CD14-positive monocyte (primary cell): ENCODE measurements at regions not wholly inside any gene's neighbourhood (a gene's known extent, or its start where the extent isn't known, plus 50 kb on each side); places are given as distances from the start of the nearest gene placed in this dataset.

Experiments
- DNase-seq, 3 donors: peaks; one replicate each; pipeline ENCODE4 v3.0.0-alpha.2; 2011 to 2022
- H2AFZ ChIP-seq: 2 replicates; pipeline ENCODE4 v1.6.0; 2012; ENCODE audit warnings: mild to moderate bottlenecking, low read depth, low read length, inconsistent platforms; ENCODE audit not compliant: insufficient read depth, poor library complexity, severe bottlenecking
- H3K27ac ChIP-seq, 2 donors: 1 replicate in 1 of 2; 2 replicates in 1 of 2; pipeline ENCODE4 v1.5.1; 2012 to 2013; ENCODE audit warnings: low read length in 2 of 2, control low read depth in 1 of 2, inconsistent platforms in 1 of 2, low read depth in 1 of 2, mild to moderate bottlenecking in 1 of 2
- H3K27me3 ChIP-seq, 2 donors: one replicate each; pipeline versions ENCODE4 v1.6.0 to v1.6.1; 2011 to 2013; ENCODE audit warnings: low read length in 2 of 2; ENCODE audit not compliant: control insufficient read depth in 2 of 2, insufficient read depth in 2 of 2
- H3K36me3 ChIP-seq, 2 donors: replicated peaks in 1 of 2; 1 replicate in 1 of 2; 2 replicates in 1 of 2; pipeline versions ENCODE4 v1.5.1 to v1.6.1; 2012 to 2013; ENCODE audit warnings: low read length in 2 of 2, control low read depth in 1 of 2, inconsistent platforms in 1 of 2, mild to moderate bottlenecking in 1 of 2; ENCODE audit not compliant: insufficient read depth in 2 of 2, control insufficient read depth in 1 of 2
- H3K4me1 ChIP-seq, 2 donors: 1 replicate in 1 of 2; 2 replicates in 1 of 2; pipeline versions ENCODE4 v1.5.1 to v1.6.1; 2012 to 2013; ENCODE audit warnings: low read length in 2 of 2, control low read depth in 1 of 2, inconsistent platforms in 1 of 2, mild to moderate bottlenecking in 1 of 2, moderate library complexity in 1 of 2; ENCODE audit not compliant: insufficient read depth in 2 of 2, control insufficient read depth in 1 of 2
- H3K4me2 ChIP-seq: replicated peaks from 2 replicates; pipeline ENCODE3; 2012; ENCODE audit warnings: low read length, moderate library complexity, mild to moderate bottlenecking; ENCODE audit not compliant: poor library complexity, severe bottlenecking; ENCODE audit errors: extremely low read depth
- H3K4me3 ChIP-seq, 3 experiments: fragments of 200-600 bp in 1 of 3; sonication (generic) in 1 of 3; replicated peaks in 1 of 3; 1 replicate in 2 of 3; 2 replicates in 1 of 3; pipeline ENCODE4 v1.5.1; 2011 to 2013; ENCODE audit warnings: low read length in 3 of 3, mild to moderate bottlenecking in 3 of 3, control low read depth in 2 of 3, low read depth in 2 of 3, inconsistent platforms in 1 of 3, moderate library complexity in 1 of 3
- H3K79me2 ChIP-seq: 2 replicates; pipeline ENCODE4 v1.6.0; 2012; ENCODE audit warnings: mild to moderate bottlenecking, control low read depth, inconsistent platforms, low read length, moderate library complexity; ENCODE audit not compliant: insufficient read depth
- H3K9ac ChIP-seq: 2 replicates; pipeline ENCODE4 v1.6.0; 2017; ENCODE audit warnings: low read length, mild to moderate bottlenecking; ENCODE audit not compliant: insufficient read depth, poor library complexity, severe bottlenecking
- H3K9me3 ChIP-seq, 2 donors: replicated peaks in 1 of 2; 1 replicate in 1 of 2; 2 replicates in 1 of 2; pipeline versions ENCODE4 v1.5.1 to v1.6.1; 2012 to 2013; ENCODE audit warnings: low read length in 2 of 2, control low read depth in 1 of 2; ENCODE audit not compliant: control insufficient read depth in 1 of 2, insufficient read depth in 1 of 2
- H4K20me1 ChIP-seq: 2 replicates; pipeline ENCODE4 v1.6.0; 2012; ENCODE audit warnings: mild to moderate bottlenecking, low read length, control low read depth, moderate library complexity; ENCODE audit not compliant: insufficient read depth
- H3K27ac Mint-ChIP-seq, 7 donors: one replicate each; pipeline ENCODE4 v1.8.0; 2020; ENCODE audit warnings: mild to moderate bottlenecking in 7 of 7, mixed read lengths in 7 of 7, moderate library complexity in 6 of 7, inconsistent platforms in 2 of 7
- H3K27me3 Mint-ChIP-seq, 3 donors: one replicate each; pipeline ENCODE4 v1.8.0; 2021 to 2022; ENCODE audit warnings: low read depth in 3 of 3, mild to moderate bottlenecking in 3 of 3, mixed read lengths in 3 of 3, moderate library complexity in 3 of 3, inconsistent platforms in 1 of 3
- H3K36me3 Mint-ChIP-seq, 2 donors: one replicate each; pipeline ENCODE4 v1.8.0; 2020; ENCODE audit warnings: mixed read lengths in 2 of 2, inconsistent platforms in 1 of 2, mild to moderate bottlenecking in 1 of 2
- H3K4me1 Mint-ChIP-seq: one replicate; pipeline ENCODE4 v1.8.0; 2020; ENCODE audit warnings: mild to moderate bottlenecking, mixed read lengths
- H3K4me3 Mint-ChIP-seq, 2 donors: one replicate each; pipeline ENCODE4 v1.8.0; 2020; ENCODE audit warnings: mild to moderate bottlenecking in 2 of 2, mixed read lengths in 2 of 2, moderate library complexity in 1 of 2
- H3K9me3 Mint-ChIP-seq, 7 donors: one replicate each; pipeline ENCODE4 v1.8.0; 2020 to 2022; ENCODE audit warnings: mixed read lengths in 7 of 7, mild to moderate bottlenecking in 6 of 7, moderate library complexity in 6 of 7, inconsistent platforms in 2 of 7
- WGBS: methylation state at CpG from one replicate; pipeline ENCODE4 v1.1.5; 2013; ENCODE audit warnings: missing lambda C conversion rate; ENCODE audit not compliant: insufficient coverage; 5-methylcytosine and 5-hydroxymethylcytosine counted together
- intact Hi-C, 2 donors: fragments of 100-400 bp; cut with micrococcal nuclease; formaldehyde crosslinking; loops; one replicate each; pipeline versions ENCODE4 v1.15.0 to v1.15.1; 2023
- TF ChIP-seq, protein P1 (sequence below): fragments of 200-600 bp; IDR thresholded peaks from one replicate; pipeline ENCODE4 v1.8.0; 2022; ENCODE audit warnings: antibody characterized with exemption, mild to moderate bottlenecking

DNA sequence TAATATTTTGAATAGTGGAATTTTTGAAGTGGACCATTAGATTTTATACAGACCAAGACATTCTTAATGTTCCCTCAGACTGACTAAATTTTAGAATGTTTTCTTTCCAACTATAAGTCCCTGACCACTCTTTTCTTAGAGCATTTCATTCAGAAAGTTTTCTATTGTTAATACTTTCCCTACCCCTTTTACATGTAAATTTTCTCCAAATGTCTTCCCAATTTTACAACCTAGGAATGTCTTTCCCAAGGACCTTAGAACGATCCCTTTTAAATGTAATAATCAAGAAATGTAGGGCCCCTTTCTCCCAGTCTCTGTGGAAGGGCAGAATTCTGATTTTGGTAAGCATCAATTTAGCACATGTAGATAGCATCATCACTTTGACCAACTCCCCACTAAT lies 730.0 kb upstream of the B3GALT2 start:
- TF ChIP-seq, protein P1, sequence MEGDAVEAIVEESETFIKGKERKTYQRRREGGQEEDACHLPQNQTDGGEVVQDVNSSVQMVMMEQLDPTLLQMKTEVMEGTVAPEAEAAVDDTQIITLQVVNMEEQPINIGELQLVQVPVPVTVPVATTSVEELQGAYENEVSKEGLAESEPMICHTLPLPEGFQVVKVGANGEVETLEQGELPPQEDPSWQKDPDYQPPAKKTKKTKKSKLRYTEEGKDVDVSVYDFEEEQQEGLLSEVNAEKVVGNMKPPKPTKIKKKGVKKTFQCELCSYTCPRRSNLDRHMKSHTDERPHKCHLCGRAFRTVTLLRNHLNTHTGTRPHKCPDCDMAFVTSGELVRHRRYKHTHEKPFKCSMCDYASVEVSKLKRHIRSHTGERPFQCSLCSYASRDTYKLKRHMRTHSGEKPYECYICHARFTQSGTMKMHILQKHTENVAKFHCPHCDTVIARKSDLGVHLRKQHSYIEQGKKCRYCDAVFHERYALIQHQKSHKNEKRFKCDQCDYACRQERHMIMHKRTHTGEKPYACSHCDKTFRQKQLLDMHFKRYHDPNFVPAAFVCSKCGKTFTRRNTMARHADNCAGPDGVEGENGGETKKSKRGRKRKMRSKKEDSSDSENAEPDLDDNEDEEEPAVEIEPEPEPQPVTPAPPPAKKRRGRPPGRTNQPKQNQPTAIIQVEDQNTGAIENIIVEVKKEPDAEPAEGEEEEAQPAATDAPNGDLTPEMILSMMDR: no peak
- Histone ChIP-seq H3K4me1 (no peaks in the 10 kb centered on the region), H3K9me3 (peaks cover 5 to 7% of the 10 kb centered on the region in 2 donors), H3K9ac (no peak overlapping the region), H4K20me1 (no peaks in the 10 kb centered on the region), H3K4me3 (no peak overlapping the region), H3K79me2 (no peaks in the 10 kb centered on the region), H2AFZ (no peak overlapping the region), H3K4me2 (no peak overlapping the region), H3K27ac (no peak overlapping the region), H3K27me3 (no peaks in the 10 kb centered on the region), H3K36me3 (no peaks in the 10 kb centered on the region)
- WGBS: no CpG with 5 or more reads among the region's 1 CpG
- Mint-ChIP-seq H3K36me3 (no peaks in the 10 kb centered on the region), H3K4me1 (no peaks in the 10 kb centered on the region), H3K9me3 (peaks cover 2 to 19% (median 5%) of the 10 kb centered on the region in 7 donors), H3K27me3 (no peaks in the 10 kb centered on the region), H3K4me3 (no peak overlapping the region), H3K27ac (no peak overlapping the region)
- intact Hi-C loops: no loop called here
- no peak for DNase-seq

DNA sequence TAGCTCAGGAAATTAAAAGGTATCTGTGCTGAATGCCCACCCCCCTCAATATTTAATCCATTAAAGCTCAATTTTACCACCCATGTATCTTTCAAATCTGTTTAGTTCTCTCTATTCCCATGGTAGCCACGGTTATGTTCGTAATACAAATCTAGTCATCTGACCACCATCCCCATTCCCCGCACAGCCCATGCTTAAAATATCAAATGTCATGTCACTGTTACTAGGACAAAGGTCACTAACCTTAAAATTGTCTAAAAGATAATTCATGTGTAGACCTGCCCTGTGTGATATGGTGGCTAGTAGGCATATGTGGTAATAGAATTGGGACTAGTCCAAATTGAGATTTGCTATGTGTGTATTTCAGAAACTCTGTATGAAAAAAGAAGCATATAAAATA lies 728.5 kb upstream of the B3GALT2 start:
- no peaks in the 10 kb centered on the region for H3K36me3 Mint-ChIP-seq
- Histone ChIP-seq H3K36me3 (no peaks in the 10 kb centered on the region), H3K27me3 (no peaks in the 10 kb centered on the region), H3K9me3 (peaks cover 5 to 10% of the 10 kb centered on the region in 2 donors), H3K4me1 (no peaks in the 10 kb centered on the region), H3K4me2 (no peak overlapping the region), H3K27ac (no peak overlapping the region), H3K4me3 (no peak overlapping the region), H2AFZ (no peak overlapping the region), H4K20me1 (no peaks in the 10 kb centered on the region), H3K79me2 (no peaks in the 10 kb centered on the region), H3K9ac (no peak overlapping the region)
- H3K4me1 Mint-ChIP-seq: no peaks in the 10 kb centered on the region
- peaks cover 2 to 11% (median 4%) of the 10 kb centered on the region in 7 donors for H3K9me3 Mint-ChIP-seq
- H3K27ac Mint-ChIP-seq: no peak overlapping the region
- no peak for DNase-seq
- intact Hi-C loops: no loop called here
- TF ChIP-seq, protein P1: no peak
- WGBS: 100% methylated on average over 2 of the region's 3 CpGs
- H3K4me3 Mint-ChIP-seq: no peak overlapping the region
- no peaks in the 10 kb centered on the region for H3K27me3 Mint-ChIP-seq
